ENCODE measurements at regions not wholly inside any gene's neighbourhood (a gene's known extent, or its start where the extent isn't known, plus 50 kb on each side); places are given as distances from the start of the nearest gene placed in this dataset.

DNA sequence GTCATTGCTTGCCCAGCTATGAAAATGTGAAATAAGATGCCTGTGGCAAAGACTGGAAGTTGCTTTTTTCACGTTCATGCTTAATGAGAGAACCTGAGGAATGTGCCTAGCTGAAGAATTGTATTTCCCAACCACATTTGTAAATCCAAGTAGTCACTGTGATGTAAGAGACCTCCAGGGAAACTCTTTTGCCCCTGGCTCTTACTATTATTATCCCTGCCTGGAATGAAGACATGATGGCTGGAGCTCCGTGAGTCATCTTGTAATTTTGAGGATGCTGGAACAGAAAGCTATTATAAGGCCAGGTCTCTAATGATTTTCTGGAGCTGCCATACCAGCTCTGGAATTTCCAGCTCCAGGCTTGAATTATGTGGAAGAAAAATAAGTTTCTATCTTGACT is 894.3 kb downstream of the DIAPH3 start (continued):
- TF ChIP-seq, protein P1, sequence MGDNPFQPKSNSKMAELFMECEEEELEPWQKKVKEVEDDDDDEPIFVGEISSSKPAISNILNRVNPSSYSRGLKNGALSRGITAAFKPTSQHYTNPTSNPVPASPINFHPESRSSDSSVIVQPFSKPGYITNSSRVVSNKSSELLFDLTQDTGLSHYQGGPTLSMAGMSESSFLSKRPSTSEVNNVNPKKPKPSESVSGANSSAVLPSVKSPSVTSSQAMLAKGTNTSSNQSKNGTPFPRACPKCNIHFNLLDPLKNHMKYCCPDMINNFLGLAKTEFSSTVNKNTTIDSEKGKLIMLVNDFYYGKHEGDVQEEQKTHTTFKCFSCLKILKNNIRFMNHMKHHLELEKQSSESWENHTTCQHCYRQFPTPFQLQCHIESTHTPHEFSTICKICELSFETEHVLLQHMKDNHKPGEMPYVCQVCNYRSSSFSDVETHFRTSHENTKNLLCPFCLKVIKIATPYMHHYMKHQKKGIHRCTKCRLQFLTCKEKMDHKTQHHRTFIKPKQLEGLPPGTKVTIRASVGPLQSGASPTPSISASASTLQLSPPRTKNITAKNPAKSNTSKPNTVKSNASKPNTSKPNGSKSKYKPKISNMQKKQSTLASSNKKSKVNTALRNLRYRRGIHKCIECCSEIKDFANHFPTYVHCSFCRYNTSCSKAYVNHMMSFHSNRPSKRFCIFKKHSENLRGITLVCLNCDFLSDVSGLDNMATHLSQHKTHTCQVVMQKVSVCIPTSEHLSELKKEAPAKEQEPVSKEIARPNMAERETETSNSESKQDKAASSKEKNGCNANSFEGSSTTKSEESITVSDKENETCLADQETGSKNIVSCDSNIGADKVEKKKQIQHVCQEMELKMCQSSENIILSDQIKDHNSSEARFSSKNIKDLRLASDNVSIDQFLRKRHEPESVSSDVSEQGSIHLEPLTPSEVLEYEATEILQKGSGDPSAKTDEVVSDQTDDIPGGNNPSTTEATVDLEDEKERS (tag by site-specific recombination; IDR thresholded peaks at IDR 0.05) = no peak
- no peak for TF ChIP-seq KLF17 (tag by site-specific recombination; IDR thresholded peaks at IDR 0.05)
- no peak for TF ChIP-seq ZNF394 (tag by site-specific recombination; IDR thresholded peaks at IDR 0.05; ENCODE audit: borderline replicate concordance)
- TF ChIP-seq OVOL3 (tag by site-specific recombination; IDR thresholded peaks at IDR 0.05) = no peak
- TF ChIP-seq ZNF132 (tag by site-specific recombination; IDR thresholded peaks at IDR 0.05; ENCODE audit: borderline replicate concordance) = no peak
- no peak for TF ChIP-seq ZNF266 (tag by site-specific recombination; IDR thresholded peaks at IDR 0.05; ENCODE audit: low read depth)

GRCh38 chr13:59270327-59270726 is 893.4 kb downstream of the DIAPH3 start:
- TF ChIP-seq ZBTB17 (tag by site-specific recombination; IDR thresholded peaks at IDR 0.05) = no peak
- TF ChIP-seq ZNF138 (tag by site-specific recombination; IDR thresholded peaks at IDR 0.05; ENCODE audit: borderline replicate concordance) = no peak
- no peak for TF ChIP-seq ZNF416 (tag by site-specific recombination; IDR thresholded peaks at IDR 0.05)
- TF ChIP-seq ZNF830 (tag by site-specific recombination; IDR thresholded peaks at IDR 0.05; ENCODE audit: low read depth) = no peak
- TF ChIP-seq ZBTB8A (tag by site-specific recombination; IDR thresholded peaks at IDR 0.05) = no peak
- TF ChIP-seq ZNF76 (tag by site-specific recombination; IDR thresholded peaks at IDR 0.05; ENCODE audit: borderline replicate concordance, low read depth) = no peak
- TF ChIP-seq ZNF629 (tag by site-specific recombination; IDR thresholded peaks at IDR 0.05) = no peak
- TF ChIP-seq, protein P2, sequence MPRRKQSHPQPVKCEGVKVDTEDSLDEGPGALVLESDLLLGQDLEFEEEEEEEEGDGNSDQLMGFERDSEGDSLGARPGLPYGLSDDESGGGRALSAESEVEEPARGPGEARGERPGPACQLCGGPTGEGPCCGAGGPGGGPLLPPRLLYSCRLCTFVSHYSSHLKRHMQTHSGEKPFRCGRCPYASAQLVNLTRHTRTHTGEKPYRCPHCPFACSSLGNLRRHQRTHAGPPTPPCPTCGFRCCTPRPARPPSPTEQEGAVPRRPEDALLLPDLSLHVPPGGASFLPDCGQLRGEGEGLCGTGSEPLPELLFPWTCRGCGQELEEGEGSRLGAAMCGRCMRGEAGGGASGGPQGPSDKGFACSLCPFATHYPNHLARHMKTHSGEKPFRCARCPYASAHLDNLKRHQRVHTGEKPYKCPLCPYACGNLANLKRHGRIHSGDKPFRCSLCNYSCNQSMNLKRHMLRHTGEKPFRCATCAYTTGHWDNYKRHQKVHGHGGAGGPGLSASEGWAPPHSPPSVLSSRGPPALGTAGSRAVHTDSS (tag by site-specific recombination; IDR thresholded peaks at IDR 0.05) = no peak
- no peak for TF ChIP-seq MZF1 (tag by site-specific recombination; IDR thresholded peaks at IDR 0.05; ENCODE audit: borderline replicate concordance)
- TF ChIP-seq ZNF169 (tag by site-specific recombination; IDR thresholded peaks at IDR 0.05) = no peak
- no peak for TF ChIP-seq BCL11A (tag by site-specific recombination; IDR thresholded peaks at IDR 0.05; ENCODE audit: low read depth)
- no peak for TF ChIP-seq ZNF404 (tag by site-specific recombination; IDR thresholded peaks at IDR 0.05)
- TF ChIP-seq, protein P3, sequence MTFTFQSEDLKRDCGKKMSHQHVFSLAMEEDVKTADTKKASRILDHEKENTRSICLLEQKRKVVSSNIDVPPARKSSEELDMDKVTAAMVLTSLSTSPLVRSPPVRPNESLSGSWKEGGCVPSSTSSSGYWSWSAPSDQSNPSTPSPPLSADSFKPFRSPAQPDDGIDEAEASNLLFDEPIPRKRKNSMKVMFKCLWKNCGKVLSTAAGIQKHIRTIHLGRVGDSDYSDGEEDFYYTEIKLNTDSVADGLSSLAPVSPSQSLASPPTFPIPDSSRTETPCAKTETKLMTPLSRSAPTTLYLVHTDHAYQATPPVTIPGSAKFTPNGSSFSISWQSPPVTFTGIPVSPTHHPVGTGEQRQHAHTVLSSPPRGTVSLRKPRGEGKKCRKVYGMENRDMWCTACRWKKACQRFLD (tag by site-specific recombination; IDR thresholded peaks at IDR 0.05) = no peak
- no peaks in the 10 kb centered on the region for H3K4me1 ChIP-seq (ENCODE audit: control insufficient read depth, insufficient read depth, low read length)
- H3K36me3 ChIP-seq (ENCODE audit: control insufficient read depth in 2 of 2, insufficient read depth in 1 of 2, low read length in 2 of 2) = no peaks in the 10 kb centered on the region
- ChIA-PET POLR2A (no interaction called here), CTCF (interaction anchor here (0.6 to 1.7 kb wide), 2 partner anchors 48 to 388 kb away, joined by 4 read pairs; no protein-coding TSS in a partner anchor)
- no peak overlapping the region for H3K27ac ChIP-seq (ENCODE audit: extremely low read depth, low read depth, low read length)
- H3K4me3 ChIP-seq (ENCODE audit: low read depth, low read length) = no peak overlapping the region
- no peaks in the 10 kb centered on the region for H3K9me3 ChIP-seq (ENCODE audit: control insufficient read depth, insufficient read depth, low read depth, low read length)

Measured in HEK293 (cell line).